Spleen (tissue), 11 donors: ENCODE measurements at regions not wholly inside any gene's neighbourhood (a gene's known extent, or its start where the extent isn't known, plus 50 kb on each side); places are given as distances from the start of the nearest gene placed in this dataset.

Experiments
- DNase-seq: peaks from one replicate; pipeline ENCODE4 v3.0.0-alpha.2; 2020
- H3K27ac ChIP-seq, 8 donors: fragments of 200-600 bp; sonication (generic) in 7 of 8; 1 replicate in 4 of 8; 2 replicates in 4 of 8; pipeline versions ENCODE4 v1.5.0 to v1.8.0; 2016 to 2021; ENCODE audit warnings: inconsistent platforms in 4 of 8, mild to moderate bottlenecking in 4 of 8, moderate library complexity in 1 of 8
- H3K27me3 ChIP-seq, 7 donors: fragments of 200-600 bp; sonication (generic) in 6 of 7; replicated peaks in 1 of 7; 1 replicate in 4 of 7; 2 replicates in 3 of 7; pipeline versions ENCODE4 v1.5.0 to v1.8.0; 2016 to 2021; ENCODE audit warnings: inconsistent platforms in 3 of 7, mild to moderate bottlenecking in 1 of 7
- H3K36me3 ChIP-seq, 6 donors: fragments of 200-600 bp; sonication (generic) in 5 of 6; 1 replicate in 4 of 6; 2 replicates in 2 of 6; pipeline versions ENCODE4 v1.5.0 to v1.8.0; 2016 to 2021; ENCODE audit warnings: inconsistent platforms in 2 of 6
- H3K4me1 ChIP-seq, 6 donors: fragments of 200-600 bp; sonication (generic) in 5 of 6; 1 replicate in 3 of 6; 2 replicates in 3 of 6; pipeline versions ENCODE4 v1.5.0 to v1.8.0; 2016 to 2021; ENCODE audit warnings: inconsistent platforms in 3 of 6
- H3K4me3 ChIP-seq, 8 donors: fragments of 200-600 bp; sonication (generic) in 7 of 8; 1 replicate in 4 of 8; 2 replicates in 4 of 8; pipeline versions ENCODE4 v1.5.0 to v1.8.0; 2016 to 2021; ENCODE audit warnings: inconsistent platforms in 4 of 8, mild to moderate bottlenecking in 4 of 8, moderate library complexity in 2 of 8
- H3K9me3 ChIP-seq, 8 donors: fragments of 200-600 bp; sonication (generic) in 7 of 8; 1 replicate in 4 of 8; 2 replicates in 4 of 8; pipeline versions ENCODE4 v1.5.0 to v1.8.0; 2016 to 2021; ENCODE audit warnings: inconsistent platforms in 4 of 8
- CTCF ChIP-seq, 11 experiments: fragments of 200-600 bp in 7 of 11; fragments of 450-650 bp in 4 of 11; sonication (generic) in 4 of 11; IDR thresholded peaks in 8 of 11; conservative IDR thresholded peaks in 3 of 11; 1 replicate in 7 of 11; 2 replicates in 4 of 11; pipeline versions ENCODE4 v1.4.0 to v1.8.0; 2016 to 2021; ENCODE audit warnings: antibody characterized with exemption in 11 of 11, inconsistent platforms in 4 of 11, mild to moderate bottlenecking in 1 of 11
- POLR2A ChIP-seq, 3 donors: fragments of 450-650 bp; IDR thresholded peaks; one replicate each; pipeline ENCODE4 v1.5.1; 2017; ENCODE audit warnings: antibody characterized with exemption in 3 of 3, mild to moderate bottlenecking in 1 of 3
- POLR2AphosphoS5 ChIP-seq, 3 donors: sonication (generic); formaldehyde crosslinking; IDR thresholded peaks; one replicate each; pipeline ENCODE4 v1.5.1; 2017; ENCODE audit warnings: antibody characterized with exemption in 3 of 3
- WGBS, 5 donors: extraction: QIAGEN DNeasy Blood & Tissue Kit in 3 of 5; methylation state at CpG; one replicate each; pipeline versions ENCODE4 v1.1.5 to v1.1.7; 2013 to 2018; 5-methylcytosine and 5-hydroxymethylcytosine counted together
- intact Hi-C: fragments of 100-400 bp; cut with DNase I; formaldehyde crosslinking; loops from one replicate; pipeline ENCODE4 v1.15.0; 2023; ENCODE audit warnings: low total_unique reads
- donor health status: healthy with polysubstance abuse.
- donor health status: DM: no; HTN: no; CAD: no; lungs with moderate emphysema.
- donor health status: DM: no; HTN: no; CAD: no.
- donor health status: Bipolar disorder and iron deficiency.
- donor health status: healthy.
- donor health status: DM: no; HTN: no; CAD: no.
- donor health status: DM: yes; HTN: yes; CAD: no.

DNA sequence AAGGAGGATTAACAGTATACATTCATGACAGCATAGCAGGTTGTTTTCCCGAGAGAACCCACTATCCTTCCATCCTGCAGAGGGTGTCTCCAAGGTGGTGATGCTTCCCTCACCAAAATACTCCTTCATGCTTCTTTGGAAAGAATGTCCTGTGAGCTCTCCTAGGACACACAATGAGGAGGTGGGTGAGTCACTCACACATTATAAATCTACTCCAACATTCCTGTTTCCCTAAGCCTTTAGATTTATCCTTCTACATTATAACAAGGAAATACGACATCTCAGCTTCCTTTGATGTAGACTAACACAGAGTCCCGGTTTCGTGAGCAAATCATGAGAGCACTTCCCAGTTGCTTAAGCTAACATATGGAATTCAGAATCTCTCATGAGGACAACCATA is 689.7 kb upstream of the CELF2 start:
- no peak for DNase-seq
- intact Hi-C loops: no loop called here
- H3K27me3 ChIP-seq: no peaks in the 10 kb centered on the region
- no peak for TF ChIP-seq POLR2AphosphoS5 (IDR thresholded peaks at IDR 0.05)
- TF ChIP-seq CTCF (IDR thresholded peaks at IDR 0.05 in 8 of 11, conservative IDR thresholded peaks at IDR 0.05 in 3 of 11): no peak
- WGBS, 5 donors: 81 to 94% (median 87%) methylated on average over 4 of the region's 4 CpGs
- no peaks in the 10 kb centered on the region for H3K9me3 ChIP-seq
- no peaks in the 10 kb centered on the region for H3K4me1 ChIP-seq
- no peak overlapping the region for H3K27ac ChIP-seq
- no peak overlapping the region for H3K4me3 ChIP-seq
- no peaks in the 10 kb centered on the region for H3K36me3 ChIP-seq

- no peaks in the 10 kb centered on the region for H3K27me3 ChIP-seq
- no peaks in the 10 kb centered on the region for H3K36me3 ChIP-seq
- 66 to 82% (median 73%) methylated on average over 5 of the region's 5 CpGs for WGBS, 5 donors
- no peak overlapping the region for H3K27ac ChIP-seq
- DNase-seq: no peak
- H3K4me3 ChIP-seq: no peak overlapping the region
- TF ChIP-seq CTCF (IDR thresholded peaks at IDR 0.05 in 8 of 11, conservative IDR thresholded peaks at IDR 0.05 in 3 of 11) (no peak), POLR2A (IDR thresholded peaks at IDR 0.05) (no peak), POLR2AphosphoS5 (IDR thresholded peaks at IDR 0.05) (no peak)
- intact Hi-C loops: no loop called here
- H3K4me1 ChIP-seq: no peaks in the 10 kb centered on the region
- no peaks in the 10 kb centered on the region for H3K9me3 ChIP-seq
Observed at GRCh38 chr10:10330418-10330817, 687.3 kb upstream of the CELF2 start.

- intact Hi-C loops: no loop called here
- WGBS, 5 donors: 61 to 78% (median 73%) methylated on average over 2 of the region's 2 CpGs
- TF ChIP-seq POLR2AphosphoS5 (IDR thresholded peaks at IDR 0.05) (no peak), POLR2A (IDR thresholded peaks at IDR 0.05) (no peak), CTCF (IDR thresholded peaks at IDR 0.05 in 8 of 11, conservative IDR thresholded peaks at IDR 0.05 in 3 of 11) (no peak)
- DNase-seq: no peak
- H3K27me3 ChIP-seq: no peaks in the 10 kb centered on the region
- no peak overlapping the region for H3K4me3 ChIP-seq
- no peaks in the 10 kb centered on the region for H3K9me3 ChIP-seq
- H3K36me3 ChIP-seq: no peaks in the 10 kb centered on the region
- H3K27ac ChIP-seq: no peak overlapping the region
- H3K4me1 ChIP-seq: no peaks in the 10 kb centered on the region
Observed at GRCh38 chr10:10332786-10333185, 684.9 kb upstream of the CELF2 start.

GRCh38 chr10:10333622-10334021 is 684.0 kb upstream of the CELF2 start:
- no peaks in the 10 kb centered on the region for H3K4me1 ChIP-seq
- DNase-seq: no peak
- H3K27me3 ChIP-seq: no peaks in the 10 kb centered on the region
- no peak overlapping the region for H3K27ac ChIP-seq
- TF ChIP-seq POLR2A (IDR thresholded peaks at IDR 0.05): no peak
- no peak for TF ChIP-seq CTCF (IDR thresholded peaks at IDR 0.05 in 8 of 11, conservative IDR thresholded peaks at IDR 0.05 in 3 of 11)
- no peak for TF ChIP-seq POLR2AphosphoS5 (IDR thresholded peaks at IDR 0.05)
- intact Hi-C loops: no loop called here
- no peaks in the 10 kb centered on the region for H3K36me3 ChIP-seq
- H3K9me3 ChIP-seq: no peaks in the 10 kb centered on the region
- no peak overlapping the region for H3K4me3 ChIP-seq
- WGBS, 5 donors: 88 to 94% (median 90%) methylated on average over 4 of the region's 4 CpGs
